Hematopoietic multipotent progenitor cell treated with erythropoietin and hydrocortisone succinate and interleukin-3 and kit ligand, for 15 days (in vitro differentiated cells): ENCODE measurements at regions not wholly inside any gene's neighbourhood (a gene's known extent, or its start where the extent isn't known, plus 50 kb on each side); places are given as distances from the start of the nearest gene placed in this dataset.

Source experiments
- DNase-seq: peaks from one replicate; pipeline ENCODE4 v3.0.0-alpha.2; 2015; ENCODE audit warnings: low spot score

GRCh38 chr4:186889876-186890643 lies 166.4 kb upstream of the FAT1 start:
- DNase-seq, result no peak

- DNase-seq, result no peak
Measured at GRCh38 chr4:186891859-186892486, 168.3 kb upstream of the FAT1 start.

GRCh38 chr4:186898367-186898766 lies 174.7 kb upstream of the FAT1 start:
- DNase-seq, result no peak

GRCh38 chr4:186900232-186900900 lies 176.7 kb upstream of the FAT1 start:
- DNase-seq, result no peak

- DNase-seq, result no peak
Measured at GRCh38 chr4:186900984-186901383, 177.3 kb upstream of the FAT1 start.

GRCh38 chr4:186901850-186902249 lies 178.2 kb upstream of the FAT1 start:
- no peak for DNase-seq

- no peak for DNase-seq
Measured at GRCh38 chr4:186902361-186902760, 178.7 kb upstream of the FAT1 start.

GRCh38 chr4:186904101-186904500 lies 180.4 kb upstream of the FAT1 start:
- DNase-seq, result no peak

- no peak for DNase-seq
Measured at GRCh38 chr4:186906722-186907121, 183.1 kb upstream of the FAT1 start.

GRCh38 chr4:186910385-186910784 lies 186.7 kb upstream of the FAT1 start:
- no peak for DNase-seq

GRCh38 chr4:186912606-186913005 lies 188.9 kb upstream of the FAT1 start:
- no peak for DNase-seq

- DNase-seq, result no peak
Measured at GRCh38 chr4:186915816-186916215, 192.2 kb upstream of the FAT1 start.

GRCh38 chr4:186917136-186917535 lies 193.5 kb upstream of the FAT1 start:
- DNase-seq, result no peak

GRCh38 chr4:186918466-186918865 lies 194.8 kb upstream of the FAT1 start:
- no peak for DNase-seq

- DNase-seq, result no peak
Measured at GRCh38 chr4:186919340-186919739, 195.7 kb upstream of the FAT1 start.

GRCh38 chr4:186920483-186920882 lies 196.8 kb upstream of the FAT1 start:
- DNase-seq, result no peak

GRCh38 chr4:186920992-186921391 lies 197.3 kb upstream of the FAT1 start:
- no peak for DNase-seq

GRCh38 chr4:186924723-186925122 lies 201.1 kb upstream of the FAT1 start:
- no peak for DNase-seq

- no peak for DNase-seq
Measured at GRCh38 chr4:186927624-186928023, 204.0 kb upstream of the FAT1 start.

GRCh38 chr4:186930024-186930423 lies 206.4 kb upstream of the FAT1 start:
- DNase-seq, result no peak

GRCh38 chr4:186931519-186931918 lies 207.9 kb upstream of the FAT1 start:
- no peak for DNase-seq

- DNase-seq, result no peak
Measured at GRCh38 chr4:186932196-186932595, 208.5 kb upstream of the FAT1 start.

GRCh38 chr4:186932631-186933187 lies 209.1 kb upstream of the FAT1 start:
- no peak for DNase-seq
